ENCODE measurements at regions not wholly inside any gene's neighbourhood (a gene's known extent, or its start where the extent isn't known, plus 50 kb on each side); places are given as distances from the start of the nearest gene placed in this dataset.
"Not testable (repeated sequence)": the region's sequence is repeated elsewhere in the genome, so short reads cannot be mapped to it uniquely, and the experiment has no call there.

GRCh38 chr3:34483311-34483887 lies 685.0 kb downstream of the PDCD6IP start:
- Histone ChIP-seq H3K4me3 (ENCODE audit: low read depth, low read length) (no peak overlapping the region), H3K27ac (no peak overlapping the region), H3K9me3 (ENCODE audit: severe bottlenecking) (no peaks in the 10 kb centered on the region), H3K27me3 (ENCODE audit: insufficient read depth, low read depth, severe bottlenecking) (no peaks in the 10 kb centered on the region), H3K36me3 (no peaks in the 10 kb centered on the region)
- TF ChIP-seq, protein P1, sequence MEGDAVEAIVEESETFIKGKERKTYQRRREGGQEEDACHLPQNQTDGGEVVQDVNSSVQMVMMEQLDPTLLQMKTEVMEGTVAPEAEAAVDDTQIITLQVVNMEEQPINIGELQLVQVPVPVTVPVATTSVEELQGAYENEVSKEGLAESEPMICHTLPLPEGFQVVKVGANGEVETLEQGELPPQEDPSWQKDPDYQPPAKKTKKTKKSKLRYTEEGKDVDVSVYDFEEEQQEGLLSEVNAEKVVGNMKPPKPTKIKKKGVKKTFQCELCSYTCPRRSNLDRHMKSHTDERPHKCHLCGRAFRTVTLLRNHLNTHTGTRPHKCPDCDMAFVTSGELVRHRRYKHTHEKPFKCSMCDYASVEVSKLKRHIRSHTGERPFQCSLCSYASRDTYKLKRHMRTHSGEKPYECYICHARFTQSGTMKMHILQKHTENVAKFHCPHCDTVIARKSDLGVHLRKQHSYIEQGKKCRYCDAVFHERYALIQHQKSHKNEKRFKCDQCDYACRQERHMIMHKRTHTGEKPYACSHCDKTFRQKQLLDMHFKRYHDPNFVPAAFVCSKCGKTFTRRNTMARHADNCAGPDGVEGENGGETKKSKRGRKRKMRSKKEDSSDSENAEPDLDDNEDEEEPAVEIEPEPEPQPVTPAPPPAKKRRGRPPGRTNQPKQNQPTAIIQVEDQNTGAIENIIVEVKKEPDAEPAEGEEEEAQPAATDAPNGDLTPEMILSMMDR (IDR thresholded peaks at IDR 0.05; ENCODE audit: low read depth, low read length) = no peak
- DNase-seq = no peak

- no peak for DNase-seq
- Histone ChIP-seq H3K36me3 (no peaks in the 10 kb centered on the region), H3K4me3 (ENCODE audit: low read depth, low read length) (no peak overlapping the region), H3K9me3 (ENCODE audit: severe bottlenecking) (no peaks in the 10 kb centered on the region), H3K27ac (no peak overlapping the region), H3K27me3 (ENCODE audit: insufficient read depth, low read depth, severe bottlenecking) (no peaks in the 10 kb centered on the region)
- TF ChIP-seq, protein P1 (IDR thresholded peaks at IDR 0.05; ENCODE audit: low read depth, low read length) = no peak
These were observed 705.9 kb downstream of the PDCD6IP start for GRCh38 chr3:34504366-34504765.

DNA sequence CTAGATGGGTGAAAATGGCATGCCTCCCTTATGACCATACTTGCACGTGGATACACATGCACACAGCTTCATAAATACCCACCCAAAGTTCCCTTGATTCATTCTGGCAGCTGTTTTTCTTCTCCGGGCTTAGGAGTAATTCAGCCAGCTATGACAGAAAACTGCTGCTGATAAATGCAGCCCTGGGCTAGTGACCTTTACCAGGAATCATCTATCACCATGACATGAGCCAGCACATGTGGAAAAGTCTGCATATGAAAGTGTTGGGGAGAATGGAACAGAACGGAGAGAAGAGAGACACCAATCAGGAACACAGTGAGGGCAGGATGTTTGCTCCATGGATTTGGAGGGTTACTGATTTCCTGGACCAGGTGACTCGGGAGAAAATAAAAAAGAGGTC lies 706.3 kb downstream of the PDCD6IP start:
- TF ChIP-seq, protein P1 (IDR thresholded peaks at IDR 0.05; ENCODE audit: low read depth, low read length) = no peak
- H3K9me3 ChIP-seq (ENCODE audit: severe bottlenecking) = no peaks in the 10 kb centered on the region
- no peaks in the 10 kb centered on the region for H3K36me3 ChIP-seq
- no peak for DNase-seq
- H3K4me3 ChIP-seq (ENCODE audit: low read depth, low read length) = no peak overlapping the region
- no peaks in the 10 kb centered on the region for H3K27me3 ChIP-seq (ENCODE audit: insufficient read depth, low read depth, severe bottlenecking)
- no peak overlapping the region for H3K27ac ChIP-seq

GRCh38 chr3:34508732-34509131 lies 710.3 kb downstream of the PDCD6IP start:
- no peak overlapping the region for H3K27ac ChIP-seq
- no peak overlapping the region for H3K4me3 ChIP-seq (ENCODE audit: low read depth, low read length)
- no peaks in the 10 kb centered on the region for H3K9me3 ChIP-seq (ENCODE audit: severe bottlenecking)
- no peak for DNase-seq
- no peaks in the 10 kb centered on the region for H3K36me3 ChIP-seq
- H3K27me3 ChIP-seq (ENCODE audit: insufficient read depth, low read depth, severe bottlenecking) = no peaks in the 10 kb centered on the region
- TF ChIP-seq, protein P1 (IDR thresholded peaks at IDR 0.05; ENCODE audit: low read depth, low read length) = no peak

DNA sequence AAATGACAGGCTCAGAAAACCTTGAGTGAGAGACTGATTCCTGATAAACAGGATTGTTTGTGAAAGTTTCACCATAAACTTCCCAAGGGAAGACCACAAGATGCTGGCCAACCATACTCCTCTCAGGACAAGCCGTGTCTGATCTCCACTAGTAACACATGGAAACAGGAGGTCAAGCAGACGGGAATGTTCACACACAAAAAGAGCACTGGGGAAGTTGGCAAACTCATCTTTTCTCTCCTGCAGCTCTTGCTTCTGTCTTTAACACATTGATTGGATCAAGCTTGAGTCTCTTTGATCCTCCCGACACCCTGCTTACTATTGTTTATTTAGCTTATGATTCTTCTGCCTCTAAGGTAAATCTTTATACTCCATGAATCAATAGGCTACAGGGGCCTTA lies 713.5 kb downstream of the PDCD6IP start:
- Histone ChIP-seq H3K27me3 (ENCODE audit: insufficient read depth, low read depth, severe bottlenecking) (no peaks in the 10 kb centered on the region), H3K9me3 (ENCODE audit: severe bottlenecking) (no peaks in the 10 kb centered on the region), H3K36me3 (no peaks in the 10 kb centered on the region), H3K4me3 (ENCODE audit: low read depth, low read length) (no peak overlapping the region), H3K27ac (no peak overlapping the region)
- TF ChIP-seq, protein P1 (IDR thresholded peaks at IDR 0.05; ENCODE audit: low read depth, low read length) = no peak
- no peak for DNase-seq

- DNase-seq; H3K27ac ChIP-seq; H3K9me3 ChIP-seq (ENCODE audit: severe bottlenecking); H3K36me3 ChIP-seq; H3K27me3 ChIP-seq (ENCODE audit: insufficient read depth, low read depth, severe bottlenecking); H3K4me3 ChIP-seq (ENCODE audit: low read depth, low read length): not testable (repeated sequence)
These were observed 720.6 kb downstream of the PDCD6IP start for GRCh38 chr3:34519008-34519407.

Data from WERI-Rb-1 (cell line).